Adrenal gland (tissue), 9 donors: ENCODE measurements at regions not wholly inside any gene's neighbourhood (a gene's known extent, or its start where the extent isn't known, plus 50 kb on each side); places are given as distances from the start of the nearest gene placed in this dataset.

Experiments
- DNase-seq, 7 donors: peaks; one replicate each; pipeline ENCODE4 v3.0.0-alpha.2; 2019 to 2020
- H3K27ac ChIP-seq, 5 donors: fragments of 200-600 bp; sonication (generic) in 4 of 5; 1 replicate in 3 of 5; 2 replicates in 2 of 5; pipeline versions ENCODE4 v1.5.1 to v1.8.0; 2016 to 2020; ENCODE audit warnings: mild to moderate bottlenecking in 1 of 5
- H3K27me3 ChIP-seq: fragments of 200-600 bp; 2 replicates; pipeline ENCODE4 v1.8.0; 2021
- H3K36me3 ChIP-seq, 2 donors: fragments of 200-600 bp; replicated peaks in 1 of 2; 1 replicate in 1 of 2; 2 replicates in 1 of 2; pipeline versions ENCODE4 v1.5.1 to v1.8.0; 2018 to 2022
- H3K4me1 ChIP-seq, 2 donors: fragments of 200-600 bp; replicated peaks in 1 of 2; 1 replicate in 1 of 2; 2 replicates in 1 of 2; pipeline versions ENCODE4 v1.5.1 to v1.8.0; 2018 to 2021
- H3K4me3 ChIP-seq, 4 donors: fragments of 200-600 bp; sonication (generic) in 3 of 4; one replicate each; pipeline ENCODE4 v1.5.1; 2016 to 2018
- H3K9me3 ChIP-seq, 3 donors: fragments of 200-600 bp; sonication (generic) in 1 of 3; replicated peaks in 1 of 3; 1 replicate in 2 of 3; 2 replicates in 1 of 3; pipeline versions ENCODE4 v1.5.1 to v1.8.0; 2016 to 2021
- CTCF ChIP-seq, 6 experiments: fragments of 450-650 bp in 4 of 6; fragments of 200-600 bp in 2 of 6; sonication (generic) in 1 of 6; IDR thresholded peaks; 1 replicate in 5 of 6; 2 replicates in 1 of 6; pipeline versions ENCODE4 v1.5.1 to v1.8.0; 2016 to 2021; ENCODE audit warnings: antibody characterized with exemption in 6 of 6, mild to moderate bottlenecking in 2 of 6, moderate library complexity in 1 of 6
- POLR2A ChIP-seq, 2 donors: fragments of 450-650 bp; IDR thresholded peaks; one replicate each; pipeline ENCODE4 v1.6.1; 2017; ENCODE audit warnings: antibody characterized with exemption in 2 of 2, mild to moderate bottlenecking in 2 of 2, moderate library complexity in 1 of 2
- WGBS, 4 donors: extraction: QIAGEN DNeasy Blood & Tissue Kit in 2 of 4; methylation state at CpG; one replicate each; pipeline versions ENCODE4 v1.1.5 to v1.1.7; 2013 to 2017; 5-methylcytosine and 5-hydroxymethylcytosine counted together
- intact Hi-C, 2 donors: fragments of 100-400 bp; cut with DNase I; formaldehyde crosslinking; loops; one replicate each; pipeline versions ENCODE4 v1.14.1 to v1.15.0; 2022 to 2023
- donor health status: healthy with polysubstance abuse.
- donor health status: Bipolar disorder and iron deficiency.
- donor health status: DM: yes; HTN: yes; CAD: no.
- donor health status: DM: no; HTN: no; CAD: no.
- donor health status: DM: no; HTN: no; CAD: no.

GRCh38 chr1:199937161-199937560 is 90.3 kb upstream of the NR5A2 start:
- H3K9me3 ChIP-seq: no peaks in the 10 kb centered on the region
- no peaks in the 10 kb centered on the region for H3K4me1 ChIP-seq
- TF ChIP-seq CTCF (IDR thresholded peaks at IDR 0.05): no peak
- WGBS, 4 donors: 84 to 93% (median 85%) methylated on average over 4 of the region's 4 CpGs
- no peaks in the 10 kb centered on the region for H3K27me3 ChIP-seq
- no peak for DNase-seq
- no peak overlapping the region for H3K27ac ChIP-seq
- intact Hi-C loops: no loop called here
- no peaks in the 10 kb centered on the region for H3K36me3 ChIP-seq
- no peak overlapping the region for H3K4me3 ChIP-seq

GRCh38 chr1:199937661-199938060 is 89.8 kb upstream of the NR5A2 start:
- no peaks in the 10 kb centered on the region for H3K4me1 ChIP-seq
- intact Hi-C loops: no loop called here
- WGBS, 4 donors: 77 to 83% (median 80%) methylated on average over 4 of the region's 4 CpGs
- H3K9me3 ChIP-seq: no peaks in the 10 kb centered on the region
- no peaks in the 10 kb centered on the region for H3K27me3 ChIP-seq
- H3K27ac ChIP-seq: no peak overlapping the region
- no peaks in the 10 kb centered on the region for H3K36me3 ChIP-seq
- no peak overlapping the region for H3K4me3 ChIP-seq
- DNase-seq: no peak
- TF ChIP-seq POLR2A (IDR thresholded peaks at IDR 0.05): no peak
- no peak for TF ChIP-seq CTCF (IDR thresholded peaks at IDR 0.05)

GRCh38 chr1:199944986-199945385 is 82.5 kb upstream of the NR5A2 start:
- intact Hi-C loops: no loop called here
- Histone ChIP-seq H3K36me3 (no peaks in the 10 kb centered on the region), H3K9me3 (no peaks in the 10 kb centered on the region), H3K27ac (no peak overlapping the region), H3K4me1 (no peaks in the 10 kb centered on the region), H3K4me3 (no peak overlapping the region), H3K27me3 (no peaks in the 10 kb centered on the region)
- no peak for DNase-seq
- 68 to 83% (median 76%) methylated on average over 3 of the region's 3 CpGs for WGBS, 4 donors
- TF ChIP-seq POLR2A (IDR thresholded peaks at IDR 0.05): no peak
- TF ChIP-seq CTCF (IDR thresholded peaks at IDR 0.05): no peak

- intact Hi-C loops: no loop called here
- WGBS, 4 donors: 20 to 46% (median 34%) methylated on average over 1 of the region's 1 CpG
Measured at GRCh38 chr1:199945591-199945990, 81.9 kb upstream of the NR5A2 start.

More at GRCh38 chr1:199945591-199945990, 81.9 kb upstream of the NR5A2 start:
- Histone ChIP-seq H3K36me3 (no peaks in the 10 kb centered on the region), H3K27ac (no peak overlapping the region), H3K4me3 (no peak overlapping the region), H3K9me3 (no peaks in the 10 kb centered on the region), H3K27me3 (no peaks in the 10 kb centered on the region), H3K4me1 (no peaks in the 10 kb centered on the region)
- DNase-seq: no peak
- TF ChIP-seq POLR2A (IDR thresholded peaks at IDR 0.05) (no peak), CTCF (IDR thresholded peaks at IDR 0.05) (no peak)
